Left lung (tissue), 4 donors: ENCODE measurements at regions not wholly inside any gene's neighbourhood (a gene's known extent, or its start where the extent isn't known, plus 50 kb on each side); places are given as distances from the start of the nearest gene placed in this dataset.
"Not testable (repeated sequence)": the region's sequence is repeated elsewhere in the genome, so short reads cannot be mapped to it uniquely, and the experiment has no call there.

ENCODE experiments used
- ATAC-seq: fragments of 200-7000 bp; cut with Tn5 transposase; one replicate; pipeline ENCODE4 v1.9.1; 2020; ENCODE audit warnings: moderate library complexity
- DNase-seq, 4 donors: peaks; one replicate each; pipeline ENCODE4 v3.0.0-alpha.2; 2013 to 2020
- H3K27ac ChIP-seq, 2 donors: fragments of 200-600 bp; sonication (generic) in 1 of 2; one replicate each; pipeline versions ENCODE4 v1.5.0 to v1.8.0; 2020 to 2021
- H3K27me3 ChIP-seq, 2 donors: fragments of 200-600 bp; sonication (generic) in 1 of 2; one replicate each; pipeline versions ENCODE4 v1.5.0 to v1.8.0; 2020 to 2021
- H3K36me3 ChIP-seq, 2 donors: fragments of 200-600 bp; sonication (generic) in 1 of 2; one replicate each; pipeline versions ENCODE4 v1.5.0 to v1.8.0; 2020 to 2021
- H3K4me1 ChIP-seq, 2 donors: fragments of 200-600 bp; one replicate each; pipeline ENCODE4 v1.8.0; 2021
- H3K4me3 ChIP-seq, 2 donors: fragments of 200-600 bp; sonication (generic) in 1 of 2; one replicate each; pipeline versions ENCODE4 v1.5.0 to v1.8.0; 2020 to 2021; ENCODE audit warnings: mild to moderate bottlenecking in 1 of 2
- H3K9me3 ChIP-seq, 2 donors: fragments of 200-600 bp; sonication (generic) in 1 of 2; one replicate each; pipeline versions ENCODE4 v1.5.0 to v1.8.0; 2020 to 2021
- CTCF ChIP-seq, 2 donors: fragments of 200-600 bp; sonication (generic) in 1 of 2; IDR thresholded peaks; one replicate each; pipeline versions ENCODE4 v1.5.0 to v1.8.0; 2021; ENCODE audit warnings: antibody characterized with exemption in 2 of 2
- intact Hi-C, 2 donors: fragments of 100-400 bp; cut with DNase I; formaldehyde crosslinking; loops; one replicate each; pipeline versions ENCODE4 v1.11.2 to v1.14.2; 2022
- donor health status: DM: no; HTN: yes; CAD: no.
- donor health status: DM: no; HTN: no; CAD: no.

- no peaks in the 10 kb centered on the region for H3K4me1 ChIP-seq
- no peak overlapping the region for H3K27ac ChIP-seq
- H3K9me3 ChIP-seq = peaks cover 0 to 18% of the 10 kb centered on the region in 2 donors
- no peak for DNase-seq
- no peak overlapping the region for H3K4me3 ChIP-seq
- intact Hi-C loops = no loop called here
- H3K36me3 ChIP-seq = no peaks in the 10 kb centered on the region
- H3K27me3 ChIP-seq = peaks cover 0 to 41% of the 10 kb centered on the region in 2 donors
- ATAC-seq = no peak
- no peak for TF ChIP-seq CTCF (IDR thresholded peaks at IDR 0.05)
Measured at GRCh38 chr1:29798699-29799566, 562.6 kb downstream of the PTPRU start.

- DNase-seq, H3K27ac ChIP-seq, intact Hi-C loops, H3K4me3 ChIP-seq, H3K4me1 ChIP-seq, H3K36me3 ChIP-seq, ATAC-seq: not testable (repeated sequence)
- Histone ChIP-seq H3K9me3 (peaks cover 0 to 18% of the 10 kb centered on the region in 2 donors), H3K27me3 (peaks cover 0 to 34% of the 10 kb centered on the region in 2 donors)
Measured at GRCh38 chr1:29797125-29797524, 560.8 kb downstream of the PTPRU start.

GRCh38 chr1:29795965-29796364 is 559.6 kb downstream of the PTPRU start:
- DNase-seq, ATAC-seq, H3K36me3 ChIP-seq, H3K27ac ChIP-seq, H3K4me3 ChIP-seq, H3K4me1 ChIP-seq, intact Hi-C loops: not testable (repeated sequence)
- peaks cover 0 to 33% of the 10 kb centered on the region in 2 donors for H3K27me3 ChIP-seq
- H3K9me3 ChIP-seq = peaks cover 0 to 18% of the 10 kb centered on the region in 2 donors

GRCh38 chr1:29793653-29794348 is 557.5 kb downstream of the PTPRU start:
- Histone ChIP-seq H3K27ac (no peak overlapping the region), H3K36me3 (no peaks in the 10 kb centered on the region), H3K4me1 (no peaks in the 10 kb centered on the region), H3K27me3 (peaks cover 0 to 19% of the 10 kb centered on the region in 2 donors), H3K9me3 (peaks cover 0 to 18% of the 10 kb centered on the region in 2 donors), H3K4me3 (no peak overlapping the region)
- intact Hi-C loops = no loop called here
- no peak for TF ChIP-seq CTCF (IDR thresholded peaks at IDR 0.05)
- ATAC-seq = no peak
- DNase-seq = no peak

- Histone ChIP-seq H3K27me3 (peaks cover 0 to 23% of the 10 kb centered on the region in 2 donors), H3K27ac (no peak overlapping the region), H3K4me1 (no peaks in the 10 kb centered on the region), H3K4me3 (no peak overlapping the region), H3K36me3 (no peaks in the 10 kb centered on the region), H3K9me3 (peaks cover 0 to 18% of the 10 kb centered on the region in 2 donors)
- peak; percentile 58 to 71 for TF ChIP-seq CTCF (IDR thresholded peaks at IDR 0.05)
- DNase-seq (peak in 3 of 4 donors; percentile 72 to 88 (median 74)), ATAC-seq (peak; percentile 98)
- intact Hi-C loops = no loop called here
Measured at GRCh38 chr1:29793101-29793546, 556.8 kb downstream of the PTPRU start.

- DNase-seq = no peak
- Histone ChIP-seq H3K27ac (no peak overlapping the region), H3K4me1 (no peaks in the 10 kb centered on the region), H3K27me3 (peaks cover 0 to 51% of the 10 kb centered on the region in 2 donors), H3K36me3 (no peaks in the 10 kb centered on the region), H3K9me3 (peaks cover 0 to under 1% of the 10 kb centered on the region in 2 donors), H3K4me3 (no peak overlapping the region)
- intact Hi-C loops = loop anchor here in 1 of 2 donors (10.0 kb wide), 1 partner anchor 315 kb away; no protein-coding TSS in a partner anchor
- no peak for ATAC-seq
- no peak for TF ChIP-seq CTCF (IDR thresholded peaks at IDR 0.05)
Measured at GRCh38 chr1:29789910-29790247, 553.6 kb downstream of the PTPRU start.
